Islet of Langerhans (tissue), 1 donor: ENCODE measurements at regions not wholly inside any gene's neighbourhood (a gene's known extent, or its start where the extent isn't known, plus 50 kb on each side); places are given as distances from the start of the nearest gene placed in this dataset.

Source experiments
- FAIRE-seq: peaks from one replicate; lab custom pipeline; 2011; peaks lifted over from hg19 to GRCh38; lab: Jason Lieb, UNC

GRCh38 chr2:204049635-204050034 lies 113.1 kb downstream of the ICOS start:
- no peak for FAIRE-seq

- FAIRE-seq: no peak
Measured at GRCh38 chr2:204050681-204051080, 114.1 kb downstream of the ICOS start.

- FAIRE-seq: no peak
Measured at GRCh38 chr2:204051476-204051875, 114.9 kb downstream of the ICOS start.

- no peak for FAIRE-seq
Measured at GRCh38 chr2:204051984-204052556, 115.5 kb downstream of the ICOS start.

DNA sequence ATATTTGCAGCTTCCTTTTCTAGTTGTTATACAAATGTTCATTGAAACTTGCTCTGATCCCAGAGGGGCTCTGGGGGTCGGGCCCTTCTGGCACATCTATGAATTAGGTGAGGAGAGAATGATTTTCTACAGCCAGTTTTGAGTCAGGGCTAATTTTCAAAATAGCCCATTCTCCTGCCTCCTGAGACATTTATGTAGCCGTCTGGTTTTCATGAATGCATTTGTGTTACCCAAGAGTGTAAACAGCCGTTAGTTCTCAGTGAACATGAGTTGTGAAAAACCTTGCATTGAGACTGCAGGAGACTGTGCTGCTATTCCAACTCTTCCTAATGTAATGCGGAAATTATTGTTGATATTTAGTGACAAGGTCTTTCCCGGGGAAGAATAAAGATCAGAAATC lies 122.5 kb downstream of the ICOS start:
- FAIRE-seq: no peak

DNA sequence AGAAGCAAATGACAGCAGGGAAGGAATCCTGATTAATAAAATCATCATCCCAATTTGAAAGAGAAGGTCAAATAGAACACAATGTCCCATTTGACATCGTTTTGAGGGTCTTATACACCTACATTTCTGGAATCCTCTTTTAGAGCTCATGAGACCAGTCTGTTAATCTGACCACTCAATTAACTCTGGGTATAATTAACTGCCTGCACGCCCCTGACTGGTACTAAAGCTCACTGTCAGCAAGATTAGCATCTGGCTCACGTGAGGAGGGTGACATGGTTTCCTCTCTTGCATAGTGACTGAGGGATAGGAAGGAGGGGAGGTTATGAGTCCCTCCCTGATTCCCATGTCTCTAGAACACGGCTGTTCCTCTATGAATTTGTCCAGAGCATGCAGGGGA lies 124.3 kb downstream of the ICOS start:
- FAIRE-seq: no peak

DNA sequence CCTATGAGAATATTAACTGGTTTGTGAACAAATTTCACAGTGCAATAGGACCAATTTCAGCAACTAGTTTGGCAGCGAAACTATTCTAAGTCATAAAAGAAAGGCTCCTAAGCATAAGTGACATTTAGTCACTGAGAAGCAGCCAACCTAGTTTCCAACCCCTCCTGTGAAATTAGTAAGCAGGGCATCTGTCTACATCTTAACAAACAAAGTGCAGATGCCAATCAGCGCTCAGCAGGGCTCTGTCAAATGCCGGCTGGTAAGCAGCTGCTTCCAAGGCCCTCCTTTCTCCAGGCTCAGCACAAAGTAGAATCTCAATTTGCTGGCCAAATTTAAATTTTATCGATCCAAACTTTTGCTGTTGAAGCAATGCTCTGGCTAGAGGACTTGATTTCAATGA lies 124.7 kb downstream of the ICOS start:
- FAIRE-seq: no peak

- no peak for FAIRE-seq
Measured at GRCh38 chr2:204064119-204064518, 127.6 kb downstream of the ICOS start.

DNA sequence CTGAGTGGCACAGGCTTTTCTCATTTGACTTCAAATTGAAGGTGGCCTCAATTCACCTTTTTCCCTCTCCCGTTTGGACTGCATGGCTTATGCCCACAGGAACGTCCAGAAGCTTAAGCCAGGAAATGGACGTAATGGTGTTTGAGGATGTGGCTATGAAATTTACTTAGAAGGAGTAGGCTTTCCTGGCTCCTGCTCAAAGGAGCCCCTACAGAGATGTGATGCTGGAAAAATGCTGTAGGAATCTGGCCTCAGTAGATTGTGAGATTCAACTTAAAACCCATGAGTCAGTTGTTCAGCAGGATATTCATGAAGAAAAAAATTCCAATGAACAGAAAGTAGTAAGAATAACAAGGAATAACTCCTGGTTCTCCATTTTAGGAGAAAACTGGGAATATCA lies 129.0 kb downstream of the ICOS start:
- FAIRE-seq: no peak

DNA sequence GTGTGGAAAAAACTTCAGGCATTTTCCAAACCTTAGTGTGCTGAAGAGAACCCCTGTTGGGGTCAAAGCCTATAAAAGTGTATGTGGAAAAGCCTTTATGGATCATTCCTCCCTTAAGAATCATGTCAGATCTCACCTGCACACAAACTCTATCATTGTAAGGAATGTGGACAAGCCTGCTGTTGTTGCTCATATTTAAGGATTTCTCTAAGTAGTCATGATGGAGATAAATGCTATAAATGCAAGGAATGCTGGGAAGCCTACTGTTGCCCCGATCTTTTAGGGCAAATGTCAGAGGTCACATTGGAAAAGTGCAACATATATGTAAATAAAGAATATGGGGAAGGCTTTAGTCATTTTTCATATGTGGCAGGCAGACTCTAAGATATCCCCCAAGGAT lies 129.5 kb downstream of the ICOS start:
- no peak for FAIRE-seq

DNA sequence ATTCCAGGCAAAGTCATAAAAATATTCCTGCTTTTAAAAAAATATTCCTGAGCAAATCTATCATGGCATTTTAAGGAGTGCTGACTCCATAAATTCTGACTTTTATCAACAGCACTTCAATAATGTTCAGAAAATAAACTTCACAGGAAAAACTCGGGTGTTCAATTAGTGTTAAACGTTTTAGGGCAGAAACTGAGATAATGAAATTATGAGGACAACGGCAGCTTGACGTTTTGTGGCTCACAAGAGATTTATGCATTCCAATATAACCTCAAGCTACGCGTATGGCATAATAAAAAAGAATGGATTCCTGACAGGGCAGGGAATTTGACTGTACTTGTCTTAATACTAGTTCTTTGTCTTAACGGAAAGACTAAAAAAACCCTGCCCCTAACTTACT lies 133.2 kb downstream of the ICOS start:
- no peak for FAIRE-seq

- FAIRE-seq: no peak
Measured at GRCh38 chr2:204072443-204073324, 136.1 kb downstream of the ICOS start.

- FAIRE-seq: no peak
Measured at GRCh38 chr2:204074456-204074855, 137.9 kb downstream of the ICOS start.

GRCh38 chr2:204078003-204078698 lies 141.6 kb downstream of the ICOS start:
- FAIRE-seq: no peak

GRCh38 chr2:204081487-204082425 lies 145.2 kb downstream of the ICOS start:
- FAIRE-seq: no peak

- no peak for FAIRE-seq
Measured at GRCh38 chr2:204086167-204086566, 149.6 kb downstream of the ICOS start.

- FAIRE-seq: no peak
Measured at GRCh38 chr2:204089105-204089504, 152.5 kb downstream of the ICOS start.

- FAIRE-seq: no peak
Measured at GRCh38 chr2:204089574-204089973, 153.0 kb downstream of the ICOS start.

DNA sequence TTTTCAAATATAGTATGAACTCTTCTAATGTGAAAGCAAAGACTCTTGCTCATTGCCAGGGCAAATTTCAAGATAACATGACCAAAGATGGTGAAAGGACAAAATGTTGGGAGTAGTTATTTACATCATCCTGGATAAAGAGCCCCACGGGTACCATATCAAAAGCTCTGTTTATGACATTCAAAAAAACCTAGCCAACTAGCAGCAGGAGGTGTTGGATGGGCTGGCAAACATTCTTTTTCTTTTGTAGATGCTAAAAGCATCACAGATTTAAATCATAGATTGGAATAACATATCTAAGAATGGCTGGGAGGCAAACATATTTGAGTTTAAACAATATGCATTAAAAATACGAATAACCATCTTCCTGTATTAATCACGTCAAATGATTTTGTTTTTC lies 153.5 kb downstream of the ICOS start:
- FAIRE-seq: no peak

GRCh38 chr2:204104811-204105210 lies 168.2 kb downstream of the ICOS start:
- FAIRE-seq: no peak

DNA sequence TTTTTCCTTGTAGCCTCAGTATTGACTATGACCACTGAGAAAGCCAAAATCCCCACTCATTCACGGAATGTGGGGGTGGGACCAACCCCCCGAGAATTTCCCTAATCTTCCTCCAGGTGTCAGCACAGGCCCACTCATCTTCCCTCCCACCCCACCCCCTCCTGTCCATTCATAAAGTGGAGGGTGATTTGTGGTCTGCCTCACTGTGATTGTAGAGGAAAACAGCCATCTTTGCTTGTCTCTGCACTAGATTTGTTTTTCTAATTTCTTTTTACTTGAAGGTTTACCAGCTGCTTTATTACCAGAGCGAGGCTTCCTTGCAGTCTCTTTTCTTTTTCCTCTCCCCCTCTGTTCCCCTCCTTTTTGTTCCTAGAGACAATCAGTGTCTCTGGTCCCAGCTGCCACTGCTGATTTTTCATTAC lies 171.8 kb downstream of the ICOS start:
- FAIRE-seq: no peak

- no peak for FAIRE-seq
Measured at GRCh38 chr2:204108781-204109295, 172.3 kb downstream of the ICOS start.
